T-helper 1 cell treated with Interleukin-12 subunit alpha and Interleukin-12 subunit beta and Interleukin-4 antibody, amounts not matched to agents 30 ng/mL and 1 ng/mL, for 36 hours (primary cell): ENCODE measurements at regions not wholly inside any gene's neighbourhood (a gene's known extent, or its start where the extent isn't known, plus 50 kb on each side); places are given as distances from the start of the nearest gene placed in this dataset.

Experiments
- intact Hi-C: fragments of 100-400 bp; cut with micrococcal nuclease; formaldehyde crosslinking; loops from one replicate; pipeline ENCODE4 v1.15.1; 2024

- intact Hi-C loops: loop anchor here (5.0 kb wide), 1 partner anchor 57 kb away; no protein-coding TSS in a partner anchor
Measured at GRCh38 chrX:39939678-39940077, 158.1 kb downstream of the BCOR start.

- intact Hi-C loops: no loop called here
Measured at GRCh38 chrX:39941332-39941920, 156.3 kb downstream of the BCOR start.

GRCh38 chrX:39944416-39944815 lies 153.3 kb downstream of the BCOR start:
- intact Hi-C loops: no loop called here

GRCh38 chrX:39945709-39946108 lies 152.0 kb downstream of the BCOR start:
- intact Hi-C loops: no loop called here

GRCh38 chrX:39946822-39947221 lies 150.9 kb downstream of the BCOR start:
- intact Hi-C loops: no loop called here

- intact Hi-C loops: no loop called here
Measured at GRCh38 chrX:39948582-39948981, 149.2 kb downstream of the BCOR start.

GRCh38 chrX:39950018-39950688 lies 147.6 kb downstream of the BCOR start:
- intact Hi-C loops: no loop called here

GRCh38 chrX:39952989-39953388 lies 144.8 kb downstream of the BCOR start:
- intact Hi-C loops: no loop called here

- intact Hi-C loops: no loop called here
Measured at GRCh38 chrX:39953879-39954278, 143.9 kb downstream of the BCOR start.

GRCh38 chrX:39954851-39955250 lies 142.9 kb downstream of the BCOR start:
- intact Hi-C loops: no loop called here

- intact Hi-C loops: no loop called here
Measured at GRCh38 chrX:39955625-39956024, 142.1 kb downstream of the BCOR start.

- intact Hi-C loops: no loop called here
Measured at GRCh38 chrX:39956803-39957394, 140.9 kb downstream of the BCOR start.

- intact Hi-C loops: no loop called here
Measured at GRCh38 chrX:39957816-39958566, 139.8 kb downstream of the BCOR start.

GRCh38 chrX:39958850-39959249 lies 138.9 kb downstream of the BCOR start:
- intact Hi-C loops: no loop called here

GRCh38 chrX:39960219-39960618 lies 137.5 kb downstream of the BCOR start:
- intact Hi-C loops: no loop called here

GRCh38 chrX:39961441-39961840 lies 136.3 kb downstream of the BCOR start:
- intact Hi-C loops: no loop called here

GRCh38 chrX:39965051-39965573 lies 132.6 kb downstream of the BCOR start:
- intact Hi-C loops: no loop called here

- intact Hi-C loops: no loop called here
Measured at GRCh38 chrX:39966176-39966575, 131.6 kb downstream of the BCOR start.

GRCh38 chrX:39967348-39967747 lies 130.4 kb downstream of the BCOR start:
- intact Hi-C loops: no loop called here

- intact Hi-C loops: no loop called here
Measured at GRCh38 chrX:39969099-39969818, 128.5 kb downstream of the BCOR start.

GRCh38 chrX:39969819-39970504 lies 127.8 kb downstream of the BCOR start:
- intact Hi-C loops: no loop called here
